ENCODE measurements at regions not wholly inside any gene's neighbourhood (a gene's known extent, or its start where the extent isn't known, plus 50 kb on each side); places are given as distances from the start of the nearest gene placed in this dataset.

DNA sequence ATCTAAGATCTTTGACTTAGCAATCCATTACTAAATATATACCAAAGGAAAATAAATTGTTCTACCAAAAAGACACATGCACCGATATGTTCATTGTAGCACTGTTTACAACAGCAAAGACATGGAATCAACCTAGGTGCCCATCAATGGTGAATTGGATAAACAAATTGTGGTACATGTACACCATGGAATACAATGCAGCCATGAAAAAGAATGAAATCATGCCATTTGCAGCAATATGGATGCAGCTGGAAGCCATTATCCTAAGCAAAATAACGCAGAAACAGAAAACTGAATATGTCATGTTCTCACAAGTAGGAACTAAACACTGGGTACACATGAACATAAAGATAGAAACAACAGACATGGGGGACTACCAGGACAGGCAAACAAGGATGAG lies 589.5 kb downstream of the IRX1 start:
- TF ChIP-seq RAD21 (IDR thresholded peaks at IDR 0.05; ENCODE audit: low read depth) (no peak), NFIC (IDR thresholded peaks at IDR 0.05) (no peak)
- TF ChIP-seq, protein P1, sequence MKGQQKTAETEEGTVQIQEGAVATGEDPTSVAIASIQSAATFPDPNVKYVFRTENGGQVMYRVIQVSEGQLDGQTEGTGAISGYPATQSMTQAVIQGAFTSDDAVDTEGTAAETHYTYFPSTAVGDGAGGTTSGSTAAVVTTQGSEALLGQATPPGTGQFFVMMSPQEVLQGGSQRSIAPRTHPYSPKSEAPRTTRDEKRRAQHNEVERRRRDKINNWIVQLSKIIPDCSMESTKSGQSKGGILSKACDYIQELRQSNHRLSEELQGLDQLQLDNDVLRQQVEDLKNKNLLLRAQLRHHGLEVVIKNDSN (IDR thresholded peaks at IDR 0.05) = no peak

- no peak for TF ChIP-seq TEAD4 (IDR thresholded peaks at IDR 0.05)
Observed at GRCh38 chr5:4188704-4189103, 593.1 kb downstream of the IRX1 start.

- TF ChIP-seq, protein P2, sequence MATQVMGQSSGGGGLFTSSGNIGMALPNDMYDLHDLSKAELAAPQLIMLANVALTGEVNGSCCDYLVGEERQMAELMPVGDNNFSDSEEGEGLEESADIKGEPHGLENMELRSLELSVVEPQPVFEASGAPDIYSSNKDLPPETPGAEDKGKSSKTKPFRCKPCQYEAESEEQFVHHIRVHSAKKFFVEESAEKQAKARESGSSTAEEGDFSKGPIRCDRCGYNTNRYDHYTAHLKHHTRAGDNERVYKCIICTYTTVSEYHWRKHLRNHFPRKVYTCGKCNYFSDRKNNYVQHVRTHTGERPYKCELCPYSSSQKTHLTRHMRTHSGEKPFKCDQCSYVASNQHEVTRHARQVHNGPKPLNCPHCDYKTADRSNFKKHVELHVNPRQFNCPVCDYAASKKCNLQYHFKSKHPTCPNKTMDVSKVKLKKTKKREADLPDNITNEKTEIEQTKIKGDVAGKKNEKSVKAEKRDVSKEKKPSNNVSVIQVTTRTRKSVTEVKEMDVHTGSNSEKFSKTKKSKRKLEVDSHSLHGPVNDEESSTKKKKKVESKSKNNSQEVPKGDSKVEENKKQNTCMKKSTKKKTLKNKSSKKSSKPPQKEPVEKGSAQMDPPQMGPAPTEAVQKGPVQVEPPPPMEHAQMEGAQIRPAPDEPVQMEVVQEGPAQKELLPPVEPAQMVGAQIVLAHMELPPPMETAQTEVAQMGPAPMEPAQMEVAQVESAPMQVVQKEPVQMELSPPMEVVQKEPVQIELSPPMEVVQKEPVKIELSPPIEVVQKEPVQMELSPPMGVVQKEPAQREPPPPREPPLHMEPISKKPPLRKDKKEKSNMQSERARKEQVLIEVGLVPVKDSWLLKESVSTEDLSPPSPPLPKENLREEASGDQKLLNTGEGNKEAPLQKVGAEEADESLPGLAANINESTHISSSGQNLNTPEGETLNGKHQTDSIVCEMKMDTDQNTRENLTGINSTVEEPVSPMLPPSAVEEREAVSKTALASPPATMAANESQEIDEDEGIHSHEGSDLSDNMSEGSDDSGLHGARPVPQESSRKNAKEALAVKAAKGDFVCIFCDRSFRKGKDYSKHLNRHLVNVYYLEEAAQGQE (IDR thresholded peaks at IDR 0.05; ENCODE audit: low read depth) = no peak
- no peak for TF ChIP-seq CREB1 (IDR thresholded peaks at IDR 0.05; ENCODE audit: low read depth)
- TF ChIP-seq EP300 (IDR thresholded peaks at IDR 0.05; ENCODE audit: borderline replicate concordance) = no peak
Observed at GRCh38 chr5:4189317-4189716, 593.7 kb downstream of the IRX1 start.

DNA sequence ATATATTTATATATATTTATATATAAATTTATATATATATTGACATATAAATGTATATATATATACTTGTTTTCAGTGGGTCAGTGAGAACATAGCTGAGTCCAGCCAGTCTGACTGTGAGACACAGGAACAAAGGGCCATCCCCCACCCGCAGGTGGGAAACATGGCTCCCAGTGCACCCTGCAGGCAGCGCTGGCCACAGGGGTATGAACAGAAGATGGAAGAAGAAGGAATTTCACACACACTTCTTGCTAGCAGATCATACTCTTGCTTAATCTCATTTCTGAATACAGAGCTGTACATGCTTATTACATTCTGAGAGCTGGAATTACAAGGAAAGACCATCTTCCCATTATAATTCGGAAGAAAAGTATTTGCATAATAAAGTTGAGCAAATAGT lies 595.4 kb downstream of the IRX1 start:
- TF ChIP-seq ZBTB7A (IDR thresholded peaks at IDR 0.05; ENCODE audit: low read depth) = no peak
- no peak for TF ChIP-seq EP300 (IDR thresholded peaks at IDR 0.05; ENCODE audit: borderline replicate concordance)
- no peak for TF ChIP-seq CEBPB (IDR thresholded peaks at IDR 0.05)
- TF ChIP-seq, protein P2 (IDR thresholded peaks at IDR 0.05; ENCODE audit: low read depth) = no peak
- TF ChIP-seq CREB1 (IDR thresholded peaks at IDR 0.05; ENCODE audit: low read depth) = no peak
- no peak for TF ChIP-seq NFIC (IDR thresholded peaks at IDR 0.05)
- no peak for TF ChIP-seq TEAD4 (IDR thresholded peaks at IDR 0.05)
- no peak for TF ChIP-seq FOXM1 (IDR thresholded peaks at IDR 0.05; ENCODE audit: borderline replicate concordance, low read depth)
- TF ChIP-seq TAF1 (IDR thresholded peaks at IDR 0.05; ENCODE audit: low read depth) = no peak
- no peak for TF ChIP-seq RAD21 (IDR thresholded peaks at IDR 0.05; ENCODE audit: low read depth)
- no peak for TF ChIP-seq YY1 (IDR thresholded peaks at IDR 0.05; ENCODE audit: low read depth)
- TF ChIP-seq MAX (IDR thresholded peaks at IDR 0.05) = no peak
- no peak for TF ChIP-seq TCF12 (IDR thresholded peaks at IDR 0.05; ENCODE audit: low read depth)
- TF ChIP-seq EGR1 (IDR thresholded peaks at IDR 0.05) = no peak

GRCh38 chr5:4191703-4192102 lies 596.1 kb downstream of the IRX1 start:
- TF ChIP-seq, protein P1 (IDR thresholded peaks at IDR 0.05) = no peak
- TF ChIP-seq YY1 (IDR thresholded peaks at IDR 0.05; ENCODE audit: low read depth) (no peak), TCF12 (IDR thresholded peaks at IDR 0.05; ENCODE audit: low read depth) (no peak), FOXM1 (IDR thresholded peaks at IDR 0.05; ENCODE audit: borderline replicate concordance, low read depth) (no peak), TEAD4 (IDR thresholded peaks at IDR 0.05) (no peak), EGR1 (IDR thresholded peaks at IDR 0.05) (no peak), NFIC (IDR thresholded peaks at IDR 0.05) (no peak), MAX (IDR thresholded peaks at IDR 0.05) (no peak), CREB1 (IDR thresholded peaks at IDR 0.05; ENCODE audit: low read depth) (no peak), TAF1 (IDR thresholded peaks at IDR 0.05; ENCODE audit: low read depth) (no peak), CEBPB (IDR thresholded peaks at IDR 0.05) (no peak), RAD21 (IDR thresholded peaks at IDR 0.05; ENCODE audit: low read depth) (no peak), ZBTB7A (IDR thresholded peaks at IDR 0.05; ENCODE audit: low read depth) (no peak)
- TF ChIP-seq, protein P2 (IDR thresholded peaks at IDR 0.05; ENCODE audit: low read depth) = no peak

Data from Ishikawa (cell line).